ENCODE measurements at regions not wholly inside any gene's neighbourhood (a gene's known extent, or its start where the extent isn't known, plus 50 kb on each side); places are given as distances from the start of the nearest gene placed in this dataset.

DNA sequence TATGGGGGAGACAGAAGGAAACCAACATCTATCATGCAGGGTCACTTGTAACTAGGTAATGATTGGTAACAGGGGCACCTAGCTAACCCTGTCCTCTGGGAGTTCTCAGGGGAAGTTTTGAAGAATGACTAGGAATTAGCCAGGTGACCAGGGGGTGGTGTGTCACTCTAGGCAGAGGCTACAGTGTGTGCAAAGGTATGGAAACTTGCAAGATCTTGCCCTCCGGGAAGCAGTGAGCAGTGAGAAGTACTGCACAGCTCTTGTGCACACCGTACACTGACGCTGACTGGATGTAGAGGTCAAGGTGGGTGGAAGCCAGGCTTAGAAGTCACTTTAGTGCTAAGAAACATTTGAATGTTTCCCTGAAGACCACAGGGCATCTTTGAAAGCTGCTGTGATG lies 62.9 kb upstream of the LMO4 start:
- no peak for DNase-seq (ENCODE audit: extremely low read depth, low read depth, low spot score)

DNA sequence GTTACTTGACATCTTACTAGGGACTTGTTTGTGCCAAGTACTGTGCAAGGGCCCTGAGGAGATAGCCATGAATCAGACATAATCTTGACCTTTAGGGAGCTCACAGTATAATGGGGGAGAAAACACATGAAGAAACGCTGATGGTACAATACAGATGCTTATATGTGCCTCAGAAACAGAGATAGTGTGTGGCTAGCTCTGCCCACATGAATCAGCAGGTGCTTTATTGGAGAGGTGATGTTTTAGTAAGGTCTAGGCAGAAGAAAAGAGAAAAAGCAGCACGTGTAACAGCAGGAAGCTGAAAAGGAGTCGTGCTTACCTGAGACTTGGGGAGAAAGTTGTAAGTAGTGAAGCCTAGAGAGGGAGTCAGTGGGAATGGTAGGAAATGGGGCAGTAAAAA lies 60.6 kb upstream of the LMO4 start:
- DNase-seq (ENCODE audit: extremely low read depth, low read depth, low spot score) = no peak

DNA sequence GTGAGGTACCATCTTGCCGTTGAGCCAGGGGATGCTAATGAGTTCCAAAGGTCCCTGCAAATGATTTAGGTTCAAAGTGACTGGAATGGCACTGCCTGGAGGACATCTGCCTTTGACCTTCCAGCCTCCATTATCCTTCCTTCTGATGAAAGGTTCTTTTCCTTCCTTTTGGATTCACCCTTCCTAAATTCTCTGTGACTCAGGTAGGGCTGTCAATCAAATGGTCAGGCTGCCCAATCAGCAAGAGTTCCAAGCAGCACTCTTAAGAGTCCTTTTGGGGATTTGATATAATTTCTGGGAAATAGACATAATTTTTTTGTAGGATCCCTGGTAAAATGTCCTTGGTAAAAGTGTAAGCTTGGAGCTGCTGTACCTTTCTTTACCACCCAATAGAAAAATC lies 58.8 kb upstream of the LMO4 start:
- DNase-seq (ENCODE audit: extremely low read depth, low read depth, low spot score) = no peak

DNA sequence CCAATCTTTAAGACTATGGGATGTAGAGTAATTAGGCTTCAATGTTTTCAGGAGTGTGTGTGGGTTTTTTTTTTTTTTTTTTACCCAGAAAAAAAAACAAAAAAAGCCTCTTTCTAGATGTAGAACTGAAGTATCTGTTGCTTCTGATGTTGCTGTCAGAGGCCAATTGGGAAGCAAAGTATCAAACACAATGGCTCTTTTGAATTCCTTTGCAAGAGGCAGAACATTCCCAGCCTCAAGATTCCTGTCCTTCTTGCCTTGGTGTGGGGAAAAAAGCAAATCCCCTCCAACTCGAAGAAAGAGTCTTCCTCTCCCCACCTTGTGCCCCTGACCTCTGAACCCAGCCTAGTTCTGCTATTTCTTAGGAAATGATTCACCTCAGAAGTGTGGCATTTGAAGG lies 55.4 kb upstream of the LMO4 start:
- DNase-seq (ENCODE audit: extremely low read depth, low read depth, low spot score) = no peak

DNA sequence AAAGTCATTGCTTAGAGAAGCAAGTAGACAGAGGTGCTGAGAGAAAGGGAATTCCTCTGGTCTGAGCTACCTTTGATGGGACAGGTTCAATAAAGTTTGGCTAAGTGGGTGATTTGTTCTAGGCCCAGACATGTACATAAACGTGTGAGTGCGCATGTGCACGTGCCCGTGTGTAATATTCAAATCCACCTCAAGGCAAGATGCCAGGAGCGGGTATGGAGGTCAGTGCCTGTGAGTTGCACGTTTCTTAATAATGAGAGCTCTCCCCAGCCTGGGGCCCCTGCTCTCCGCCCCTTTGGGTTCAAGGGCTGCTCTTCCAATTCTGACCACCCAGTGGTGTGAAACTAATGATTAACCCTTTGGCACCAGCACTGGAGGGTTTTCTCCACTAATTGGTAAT lies 53.8 kb upstream of the LMO4 start:
- DNase-seq (ENCODE audit: extremely low read depth, low read depth, low spot score) = no peak

DNA sequence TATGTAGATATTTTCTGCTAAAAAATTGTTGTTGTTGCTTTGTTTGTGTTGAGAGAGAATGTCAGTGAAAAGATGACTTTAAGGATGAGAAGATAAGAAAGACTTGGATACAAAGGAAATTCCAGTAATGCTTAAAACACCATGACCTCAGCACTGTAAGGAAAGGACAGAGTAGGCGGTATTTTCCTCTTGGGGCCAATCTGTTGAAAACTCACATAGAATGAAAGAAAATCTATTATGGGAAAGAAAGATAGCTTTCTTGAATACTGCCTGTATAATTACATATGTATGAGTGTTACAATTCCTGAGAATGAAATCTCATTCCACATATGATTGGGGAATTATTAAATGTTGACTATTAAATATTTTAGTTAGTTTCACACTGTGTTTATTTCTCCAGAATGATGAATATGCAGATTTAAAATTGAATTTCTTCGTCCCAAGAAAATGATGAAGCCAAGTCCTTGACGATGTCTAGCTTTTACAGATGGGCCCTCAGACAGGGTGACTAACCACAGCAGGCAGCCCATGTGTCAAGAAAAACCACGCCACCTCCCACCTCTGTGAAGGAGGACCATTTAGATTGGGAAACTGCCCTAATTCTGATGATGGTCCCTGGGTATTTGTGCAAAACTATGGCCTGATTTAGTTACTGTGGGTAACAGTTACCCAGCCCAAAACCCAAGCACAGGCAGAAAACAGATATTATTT lies 49.7 kb upstream of the LMO4 start:
- DNase-seq (ENCODE audit: extremely low read depth, low read depth, low spot score) = no peak

Data from glomerular endothelial cell (primary cell).